ENCODE measurements at regions not wholly inside any gene's neighbourhood (a gene's known extent, or its start where the extent isn't known, plus 50 kb on each side); places are given as distances from the start of the nearest gene placed in this dataset.
"Not testable (repeated sequence)": the region's sequence is repeated elsewhere in the genome, so short reads cannot be mapped to it uniquely, and the experiment has no call there.

DNA sequence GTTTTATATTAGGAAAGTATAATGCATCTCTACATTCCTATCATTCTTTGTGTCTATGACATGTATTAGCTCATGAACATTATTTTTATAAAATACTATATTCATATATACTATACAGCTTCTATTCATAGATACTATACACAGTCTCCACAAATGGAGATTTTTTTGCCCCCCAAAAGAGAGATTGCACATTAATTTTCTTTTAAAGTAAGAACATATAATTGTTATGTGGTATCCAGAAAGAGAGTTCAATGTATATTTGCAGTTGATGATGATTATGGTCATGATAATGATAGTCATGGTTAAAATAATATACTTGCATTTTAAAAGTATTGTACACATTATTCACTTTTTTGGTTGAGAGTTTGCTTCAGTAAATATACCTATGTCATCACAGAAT lies 445.3 kb downstream of the DSC3 start:
- Histone ChIP-seq H3K4me1 (ENCODE audit: control insufficient read depth, insufficient read depth, low read length, poor library complexity, severe bottlenecking) (no peaks in the 10 kb centered on the region), H3K27me3 (ENCODE audit: control insufficient read depth, insufficient read depth, low read length) (no peaks in the 10 kb centered on the region), H3K4me3 (ENCODE audit: low read depth, low read length) (no peak overlapping the region), H3K36me3 (ENCODE audit: control insufficient read depth, insufficient read depth, low read length) (no peaks in the 10 kb centered on the region), H3K9me3 (ENCODE audit: control insufficient read depth in 2 of 2, low read length in 2 of 2) (peaks cover 0 to 3% of the 10 kb centered on the region in 2 experiments), H3K27ac (ENCODE audit: insufficient read depth, low read length, poor library complexity, severe bottlenecking) (no peak overlapping the region)
- no peaks in the 10 kb centered on the region for H3K4me1 Mint-ChIP-seq
- no peaks in the 10 kb centered on the region for H3K36me3 Mint-ChIP-seq
- H3K27ac Mint-ChIP-seq, result no peak overlapping the region
- H3K9me3 Mint-ChIP-seq, result peaks cover 2 to 32% (median 14%) of the 10 kb centered on the region in 7 donors
- no peaks in the 10 kb centered on the region for H3K27me3 Mint-ChIP-seq
- no peak overlapping the region for H3K4me3 Mint-ChIP-seq
- DNase-seq (no peak), ATAC-seq (ENCODE audit: low read depth in 2 of 2) (no peak)

DNA sequence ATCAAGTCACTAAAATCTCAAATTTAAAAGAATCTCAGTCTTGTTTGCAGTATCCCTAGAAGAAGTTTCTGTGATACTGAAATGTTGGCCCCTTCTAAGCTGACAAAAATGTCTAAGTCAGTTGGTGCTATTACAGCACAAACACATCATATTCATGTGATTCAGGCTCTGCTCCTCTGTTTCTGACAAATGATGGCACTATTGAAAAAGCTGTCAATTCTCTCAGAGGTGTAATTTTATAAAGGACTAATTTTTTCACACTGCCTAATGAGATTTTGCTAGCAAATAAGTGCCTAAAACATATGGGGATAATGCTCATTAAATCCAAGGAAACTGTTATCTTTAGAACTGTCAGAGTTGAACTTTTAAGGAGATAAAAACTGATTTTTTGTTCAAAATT lies 445.9 kb downstream of the DSC3 start:
- Histone ChIP-seq H3K36me3 (ENCODE audit: control insufficient read depth, insufficient read depth, low read length) (no peaks in the 10 kb centered on the region), H3K4me1 (ENCODE audit: control insufficient read depth, insufficient read depth, low read length, poor library complexity, severe bottlenecking) (no peaks in the 10 kb centered on the region), H3K27ac (ENCODE audit: insufficient read depth, low read length, poor library complexity, severe bottlenecking) (no peak overlapping the region), H3K4me3 (ENCODE audit: low read depth, low read length) (no peak overlapping the region), H3K9me3 (ENCODE audit: control insufficient read depth in 2 of 2, low read length in 2 of 2) (peaks cover 0 to 3% of the 10 kb centered on the region in 2 experiments), H3K27me3 (ENCODE audit: control insufficient read depth, insufficient read depth, low read length) (no peaks in the 10 kb centered on the region)
- H3K4me3 Mint-ChIP-seq, result no peak overlapping the region
- no peak for DNase-seq
- H3K36me3 Mint-ChIP-seq, result no peaks in the 10 kb centered on the region
- no peak for ATAC-seq (ENCODE audit: low read depth in 2 of 2)
- no peak overlapping the region for H3K27ac Mint-ChIP-seq
- H3K9me3 Mint-ChIP-seq, result peaks cover 2 to 32% (median 14%) of the 10 kb centered on the region in 7 donors
- no peaks in the 10 kb centered on the region for H3K4me1 Mint-ChIP-seq
- no peaks in the 10 kb centered on the region for H3K27me3 Mint-ChIP-seq

DNA sequence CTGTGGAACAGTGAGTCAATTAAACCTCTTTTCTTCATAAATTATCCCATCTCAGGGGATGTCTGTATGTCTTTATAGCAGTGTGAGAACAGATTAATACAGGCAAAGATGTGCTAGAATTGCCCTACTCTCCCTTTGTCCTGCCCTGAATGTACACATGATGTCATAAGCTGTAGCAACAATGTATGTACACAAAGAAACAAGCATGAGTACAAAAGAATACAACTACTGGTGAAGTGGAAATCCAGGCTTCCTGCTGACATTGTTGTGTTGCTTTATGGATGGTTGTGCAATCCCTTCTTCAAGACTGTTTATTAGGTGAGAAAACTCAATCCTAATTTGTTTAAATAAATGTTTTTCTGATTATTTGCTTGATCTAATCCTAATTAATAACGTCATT lies 446.6 kb downstream of the DSC3 start:
- H3K36me3 Mint-ChIP-seq, result no peaks in the 10 kb centered on the region
- no peak overlapping the region for H3K4me3 ChIP-seq (ENCODE audit: low read depth, low read length)
- H3K27me3 Mint-ChIP-seq, result no peaks in the 10 kb centered on the region

DNA sequence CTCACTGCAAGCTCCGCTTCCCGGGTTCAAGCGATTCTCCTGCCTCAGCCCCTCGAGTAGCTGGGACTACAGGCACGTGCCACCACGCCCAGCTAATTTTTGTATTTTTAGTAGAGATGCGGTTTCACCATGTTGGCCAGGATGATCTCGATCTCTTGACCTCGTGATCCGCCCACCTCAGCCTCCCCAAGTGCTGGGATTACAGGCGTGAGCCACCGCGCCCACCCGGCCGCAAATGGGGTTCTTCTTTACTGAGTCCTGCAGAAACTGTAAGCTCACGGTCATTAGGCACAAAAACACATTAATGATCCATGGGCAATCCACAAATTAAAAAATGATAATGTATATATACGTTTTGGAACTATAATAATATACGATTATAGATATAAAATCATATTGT lies 447.6 kb downstream of the DSC3 start:
- DNase-seq, result not testable (repeated sequence)
- H3K9me3 Mint-ChIP-seq, result peaks cover 2 to 29% (median 9%) of the 10 kb centered on the region in 7 donors

More for the DNA sequence above, 446.6 kb downstream of the DSC3 start:
- no peak for DNase-seq
- ATAC-seq (ENCODE audit: low read depth in 2 of 2), result no peak
- Histone ChIP-seq H3K4me1 (ENCODE audit: control insufficient read depth, insufficient read depth, low read length, poor library complexity, severe bottlenecking) (no peaks in the 10 kb centered on the region), H3K27ac (ENCODE audit: insufficient read depth, low read length, poor library complexity, severe bottlenecking) (no peak overlapping the region), H3K27me3 (ENCODE audit: control insufficient read depth, insufficient read depth, low read length) (no peaks in the 10 kb centered on the region), H3K9me3 (ENCODE audit: control insufficient read depth in 2 of 2, low read length in 2 of 2) (peaks cover 0 to under 1% of the 10 kb centered on the region in 2 experiments), H3K36me3 (ENCODE audit: control insufficient read depth, insufficient read depth, low read length) (no peaks in the 10 kb centered on the region)
- no peak overlapping the region for H3K27ac Mint-ChIP-seq
- H3K4me3 Mint-ChIP-seq, result no peak overlapping the region
- H3K4me1 Mint-ChIP-seq, result no peaks in the 10 kb centered on the region
- peaks cover 2 to 32% (median 14%) of the 10 kb centered on the region in 7 donors for H3K9me3 Mint-ChIP-seq

DNA sequence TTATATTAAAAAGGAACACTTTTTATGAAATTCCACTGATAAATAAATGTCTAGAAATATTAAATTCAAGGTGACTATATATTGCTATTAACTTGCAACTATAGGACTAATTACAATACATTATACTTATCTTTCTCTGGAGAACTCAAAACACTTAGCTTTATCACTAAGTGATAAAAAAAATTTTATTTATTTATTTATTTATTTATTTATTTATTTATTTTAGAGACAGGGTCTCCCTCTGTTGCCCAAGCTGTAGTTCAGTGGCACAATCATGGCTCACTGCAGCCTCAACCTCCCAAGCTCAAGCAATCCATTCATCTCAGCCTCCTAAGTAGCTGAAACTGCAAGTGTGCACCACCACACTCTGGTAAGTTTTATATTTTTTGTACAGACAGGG lies 451.1 kb downstream of the DSC3 start:
- H3K36me3 ChIP-seq (ENCODE audit: control insufficient read depth, insufficient read depth, low read length), result no peaks in the 10 kb centered on the region
- no peaks in the 10 kb centered on the region for H3K27me3 ChIP-seq (ENCODE audit: control insufficient read depth, insufficient read depth, low read length)
- peaks cover 0 to 2% of the 10 kb centered on the region in 2 experiments for H3K9me3 ChIP-seq (ENCODE audit: control insufficient read depth in 2 of 2, low read length in 2 of 2)
- Mint-ChIP-seq H3K4me1 (no peaks in the 10 kb centered on the region), H3K36me3 (no peaks in the 10 kb centered on the region), H3K4me3 (no peak overlapping the region), H3K9me3 (peaks cover 4 to 26% (median 17%) of the 10 kb centered on the region in 7 donors), H3K27me3 (no peaks in the 10 kb centered on the region), H3K27ac (no peak overlapping the region)
- ATAC-seq (ENCODE audit: low read depth in 2 of 2) (no peak), DNase-seq (no peak)
- no peaks in the 10 kb centered on the region for H3K4me1 ChIP-seq (ENCODE audit: control insufficient read depth, insufficient read depth, low read length, poor library complexity, severe bottlenecking)
- no peak overlapping the region for H3K4me3 ChIP-seq (ENCODE audit: low read depth, low read length)
- no peak overlapping the region for H3K27ac ChIP-seq (ENCODE audit: insufficient read depth, low read length, poor library complexity, severe bottlenecking)

More for the DNA sequence above, 447.6 kb downstream of the DSC3 start:
- not testable (repeated sequence) for H3K27ac ChIP-seq (ENCODE audit: insufficient read depth, low read length, poor library complexity, severe bottlenecking); H3K4me1 ChIP-seq (ENCODE audit: control insufficient read depth, insufficient read depth, low read length, poor library complexity, severe bottlenecking); H3K4me3 Mint-ChIP-seq; H3K36me3 Mint-ChIP-seq; H3K27me3 Mint-ChIP-seq; ATAC-seq (ENCODE audit: low read depth in 2 of 2); H3K27ac Mint-ChIP-seq; H3K36me3 ChIP-seq (ENCODE audit: control insufficient read depth, insufficient read depth, low read length); H3K9me3 ChIP-seq (ENCODE audit: control insufficient read depth in 2 of 2, low read length in 2 of 2); H3K4me1 Mint-ChIP-seq; H3K4me3 ChIP-seq (ENCODE audit: low read depth, low read length); H3K27me3 ChIP-seq (ENCODE audit: control insufficient read depth, insufficient read depth, low read length)

DNA sequence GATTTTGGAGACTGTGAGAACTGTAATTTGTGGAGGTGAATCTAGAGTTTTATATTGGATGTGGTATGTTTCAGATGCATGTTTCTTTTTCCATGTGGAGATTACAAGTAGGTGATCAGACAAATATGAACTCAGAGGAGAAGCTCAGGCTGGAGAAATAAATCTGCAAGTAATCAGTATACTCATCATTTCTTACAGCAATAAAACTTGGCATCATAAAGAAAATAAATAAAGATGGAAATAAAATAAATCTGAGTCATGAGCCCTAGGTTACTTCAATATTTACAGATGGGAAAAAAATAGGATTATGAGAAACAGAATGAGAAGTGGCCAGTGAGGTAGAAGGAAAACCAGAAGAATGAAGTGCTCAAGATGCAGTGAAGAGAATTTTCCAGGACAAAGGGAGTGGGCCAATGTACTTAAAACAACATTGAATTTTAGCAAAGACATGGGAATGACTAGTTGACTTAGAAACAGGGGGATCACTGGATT lies 453.8 kb downstream of the DSC3 start:
- Histone ChIP-seq H3K4me3 (ENCODE audit: low read depth, low read length) (no peak overlapping the region), H3K9me3 (ENCODE audit: control insufficient read depth in 2 of 2, low read length in 2 of 2) (peaks cover 5 to 6% of the 10 kb centered on the region in 2 experiments), H3K27ac (ENCODE audit: insufficient read depth, low read length, poor library complexity, severe bottlenecking) (no peak overlapping the region), H3K4me1 (ENCODE audit: control insufficient read depth, insufficient read depth, low read length, poor library complexity, severe bottlenecking) (no peaks in the 10 kb centered on the region), H3K36me3 (ENCODE audit: control insufficient read depth, insufficient read depth, low read length) (no peaks in the 10 kb centered on the region), H3K27me3 (ENCODE audit: control insufficient read depth, insufficient read depth, low read length) (no peaks in the 10 kb centered on the region)
- Mint-ChIP-seq H3K27me3 (no peaks in the 10 kb centered on the region), H3K9me3 (peaks cover 0 to 29% (median 9%) of the 10 kb centered on the region in 7 donors), H3K4me1 (no peaks in the 10 kb centered on the region), H3K27ac (no peak overlapping the region), H3K36me3 (no peaks in the 10 kb centered on the region), H3K4me3 (no peak overlapping the region)
- ATAC-seq (ENCODE audit: low read depth in 2 of 2), result no peak
- no peak for DNase-seq

DNA sequence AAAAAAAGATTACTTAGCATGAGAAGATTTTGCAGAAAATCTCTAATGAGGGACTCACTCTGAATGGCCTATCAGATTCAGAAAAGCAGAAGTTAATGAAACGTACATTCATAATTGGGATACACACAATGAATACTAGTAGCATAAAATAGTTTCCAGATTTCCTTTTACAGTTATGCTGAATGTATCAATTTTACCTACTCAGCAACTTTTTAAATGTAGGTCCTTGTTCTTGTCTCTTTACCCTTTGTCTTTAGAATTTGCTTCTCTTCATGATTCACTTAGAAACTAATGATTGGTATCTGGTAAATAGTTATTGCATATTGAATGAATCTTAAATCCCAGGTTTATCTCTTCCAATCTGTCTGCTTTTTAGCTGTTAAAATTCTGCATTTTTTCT lies 458.8 kb downstream of the DSC3 start:
- Histone ChIP-seq H3K4me3 (ENCODE audit: low read depth, low read length) (no peak overlapping the region), H3K9me3 (ENCODE audit: control insufficient read depth in 2 of 2, low read length in 2 of 2) (peaks cover 6% of the 10 kb centered on the region in 2 experiments), H3K27me3 (ENCODE audit: control insufficient read depth, insufficient read depth, low read length) (no peaks in the 10 kb centered on the region), H3K4me1 (ENCODE audit: control insufficient read depth, insufficient read depth, low read length, poor library complexity, severe bottlenecking) (no peaks in the 10 kb centered on the region), H3K36me3 (ENCODE audit: control insufficient read depth, insufficient read depth, low read length) (no peaks in the 10 kb centered on the region), H3K27ac (ENCODE audit: insufficient read depth, low read length, poor library complexity, severe bottlenecking) (no peak overlapping the region)
- no peak for ATAC-seq (ENCODE audit: low read depth in 2 of 2)
- Mint-ChIP-seq H3K4me3 (no peak overlapping the region), H3K36me3 (no peaks in the 10 kb centered on the region), H3K27me3 (no peaks in the 10 kb centered on the region), H3K27ac (no peak overlapping the region), H3K9me3 (peaks cover 0 to 51% (median 10%) of the 10 kb centered on the region in 7 donors), H3K4me1 (no peaks in the 10 kb centered on the region)
- DNase-seq, result no peak

DNA sequence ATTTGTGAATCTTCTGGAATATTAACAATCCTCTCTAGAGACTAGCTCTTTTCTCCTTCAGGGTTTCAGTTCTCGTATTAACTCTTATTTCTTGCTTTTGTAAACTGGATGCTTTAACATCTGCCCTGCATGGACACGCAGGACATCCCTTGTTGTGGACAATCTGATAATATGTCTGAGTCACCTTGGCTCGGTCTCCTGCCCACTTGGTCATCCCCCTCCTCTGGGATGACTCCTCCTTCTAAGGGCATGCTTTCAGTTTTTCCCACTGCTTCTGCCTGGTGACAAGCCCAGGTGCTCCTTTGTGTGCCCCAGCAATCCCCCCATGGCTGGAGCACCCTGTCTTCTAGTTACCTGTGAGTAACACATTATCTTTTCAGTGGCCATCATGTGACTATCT lies 460.5 kb downstream of the DSC3 start:
- no peak for DNase-seq
- Mint-ChIP-seq H3K9me3 (peaks cover 3 to 47% (median 10%) of the 10 kb centered on the region in 7 donors), H3K27ac (no peak overlapping the region), H3K27me3 (no peaks in the 10 kb centered on the region), H3K4me1 (no peaks in the 10 kb centered on the region), H3K36me3 (no peaks in the 10 kb centered on the region), H3K4me3 (no peak overlapping the region)
- Histone ChIP-seq H3K9me3 (ENCODE audit: control insufficient read depth in 2 of 2, low read length in 2 of 2) (peaks cover 4 to 6% of the 10 kb centered on the region in 2 experiments), H3K27ac (ENCODE audit: insufficient read depth, low read length, poor library complexity, severe bottlenecking) (no peak overlapping the region), H3K4me1 (ENCODE audit: control insufficient read depth, insufficient read depth, low read length, poor library complexity, severe bottlenecking) (no peaks in the 10 kb centered on the region), H3K27me3 (ENCODE audit: control insufficient read depth, insufficient read depth, low read length) (no peaks in the 10 kb centered on the region), H3K36me3 (ENCODE audit: control insufficient read depth, insufficient read depth, low read length) (no peaks in the 10 kb centered on the region), H3K4me3 (ENCODE audit: low read depth, low read length) (no peak overlapping the region)
- no peak for ATAC-seq (ENCODE audit: low read depth in 2 of 2)

Measured in CD4-positive, CD25-positive, alpha-beta regulatory T cell (primary cell).